22Rv1 (cell line): ENCODE measurements at regions not wholly inside any gene's neighbourhood (a gene's known extent, or its start where the extent isn't known, plus 50 kb on each side); places are given as distances from the start of the nearest gene placed in this dataset.

Experiments used
- CTCF ChIP-seq: fragments of 450-650 bp; IDR thresholded peaks from 2 replicates; pipeline ENCODE4 v1.5.1; 2017; ENCODE audit warnings: mild to moderate bottlenecking
- ZFX ChIP-seq: fragments of 450-650 bp; IDR thresholded peaks from 2 replicates; pipeline ENCODE4 v1.6.1; 2017; ENCODE audit warnings: antibody characterized with exemption, borderline replicate concordance

DNA sequence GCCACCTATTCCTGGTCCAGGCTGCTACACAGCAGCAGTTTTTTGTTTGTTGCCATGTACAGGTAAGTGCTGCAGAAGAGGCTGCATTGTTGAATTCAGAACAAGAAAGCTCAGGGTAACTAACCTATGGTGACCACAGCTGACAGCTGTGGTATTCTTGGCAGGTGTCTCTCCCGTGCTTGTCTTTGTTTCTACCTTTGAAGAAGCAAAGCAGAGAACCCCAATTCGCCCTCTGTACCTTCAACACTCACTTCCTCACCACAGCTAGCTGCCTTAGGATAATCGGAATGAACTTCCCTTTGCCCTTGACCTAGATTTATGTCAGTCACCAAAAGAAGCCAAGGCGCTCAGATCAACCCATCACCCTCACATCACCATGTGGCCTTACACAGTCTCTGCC is 1703.3 kb upstream of the SLC10A2 start:
- TF ChIP-seq CTCF (no peak), ZFX (no peak)
